Stomach (tissue), 4 donors: ENCODE measurements at regions not wholly inside any gene's neighbourhood (a gene's known extent, or its start where the extent isn't known, plus 50 kb on each side); places are given as distances from the start of the nearest gene placed in this dataset.

Experiments used
- CTCF ChIP-seq, 7 experiments: fragments of 450-650 bp in 4 of 7; fragments of 200-600 bp in 3 of 7; sonication (generic) in 3 of 7; IDR thresholded peaks; one replicate each; pipeline ENCODE4 v1.5.1; 2016 to 2019; ENCODE audit warnings: antibody characterized with exemption in 7 of 7, control low read depth in 2 of 7, mild to moderate bottlenecking in 1 of 7
- EP300 ChIP-seq: sonication (generic); formaldehyde crosslinking; IDR thresholded peaks from one replicate; pipeline ENCODE4 v1.6.1; 2017; ENCODE audit warnings: antibody characterized with exemption

GRCh38 chr11:97363331-97363730, 973.5 kb downstream of the JRKL start:
- TF ChIP-seq EP300 (no peak), CTCF (IDR thresholded peaks at IDR 0.05) (no peak)
